ENCODE measurements at regions not wholly inside any gene's neighbourhood (a gene's known extent, or its start where the extent isn't known, plus 50 kb on each side); places are given as distances from the start of the nearest gene placed in this dataset.

DNA sequence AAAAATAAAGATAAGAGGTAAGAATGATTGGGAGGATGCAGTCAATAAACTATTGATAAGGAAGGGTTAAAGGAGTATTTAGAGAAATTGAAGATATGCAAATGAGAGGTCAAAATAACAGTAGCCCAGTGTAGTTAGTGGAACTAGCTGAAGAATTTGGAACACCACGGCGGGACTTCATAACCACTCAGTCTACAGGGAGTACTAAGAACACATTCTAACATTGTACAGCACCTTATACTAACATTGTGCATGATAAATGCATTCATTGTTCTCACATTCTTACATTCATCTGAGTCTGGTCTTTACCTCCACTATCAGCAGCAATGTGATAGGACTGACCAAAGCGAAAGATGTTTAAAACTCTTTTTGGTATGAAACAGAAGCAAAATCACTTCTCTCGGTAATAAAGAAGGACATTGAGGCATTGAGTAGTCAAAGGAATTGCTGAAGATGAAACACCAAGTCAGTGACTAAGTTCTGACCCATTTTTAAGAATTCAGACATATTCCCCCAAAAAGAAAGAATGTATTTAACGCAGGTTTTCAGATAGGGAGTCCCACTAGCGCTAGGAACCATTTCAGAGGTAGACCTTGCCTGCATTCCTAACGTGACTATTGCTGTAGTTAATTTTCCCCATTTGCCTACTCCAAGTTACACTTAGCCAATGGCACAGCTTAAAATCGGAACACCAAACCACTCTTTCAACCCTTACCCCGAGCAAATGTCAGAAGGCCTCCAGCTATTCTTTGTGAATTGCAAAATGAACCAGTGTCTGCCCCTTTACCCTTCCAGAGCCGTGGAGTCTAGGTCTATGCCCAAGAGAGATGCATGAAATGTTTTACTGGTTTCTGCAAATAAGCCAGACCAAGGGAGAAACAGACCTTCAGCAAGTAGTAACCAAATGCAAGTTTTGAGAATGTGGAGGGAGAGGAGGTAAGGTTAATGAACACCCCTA is 108.8 kb upstream of the IRF2BP2 start:
- no peaks in the 10 kb centered on the region for H3K79me2 ChIP-seq (ENCODE audit: insufficient read depth, low read length)
- H4K20me1 ChIP-seq (ENCODE audit: insufficient read depth, low read length): no peaks in the 10 kb centered on the region
- no peaks in the 10 kb centered on the region for H3F3A ChIP-seq (ENCODE audit: insufficient read depth, low read length)
- no peak overlapping the region for H2AFZ ChIP-seq (ENCODE audit: low read length)
- H3K36me3 ChIP-seq (ENCODE audit: insufficient read depth, low read length): no peaks in the 10 kb centered on the region
- peaks cover 35% of the 10 kb centered on the region for H3K4me1 ChIP-seq (ENCODE audit: insufficient read depth, low read length, severe bottlenecking)
- H3K4me3 ChIP-seq (ENCODE audit: low read depth, low read length, poor library complexity, severe bottlenecking): no peak overlapping the region
- no peaks in the 10 kb centered on the region for H3K9me2 ChIP-seq (ENCODE audit: low read depth, low read length)
- no peak for TF ChIP-seq EZH2 (IDR thresholded peaks at IDR 0.05; ENCODE audit: borderline replicate concordance, low read length)
- TF ChIP-seq, protein P1, sequence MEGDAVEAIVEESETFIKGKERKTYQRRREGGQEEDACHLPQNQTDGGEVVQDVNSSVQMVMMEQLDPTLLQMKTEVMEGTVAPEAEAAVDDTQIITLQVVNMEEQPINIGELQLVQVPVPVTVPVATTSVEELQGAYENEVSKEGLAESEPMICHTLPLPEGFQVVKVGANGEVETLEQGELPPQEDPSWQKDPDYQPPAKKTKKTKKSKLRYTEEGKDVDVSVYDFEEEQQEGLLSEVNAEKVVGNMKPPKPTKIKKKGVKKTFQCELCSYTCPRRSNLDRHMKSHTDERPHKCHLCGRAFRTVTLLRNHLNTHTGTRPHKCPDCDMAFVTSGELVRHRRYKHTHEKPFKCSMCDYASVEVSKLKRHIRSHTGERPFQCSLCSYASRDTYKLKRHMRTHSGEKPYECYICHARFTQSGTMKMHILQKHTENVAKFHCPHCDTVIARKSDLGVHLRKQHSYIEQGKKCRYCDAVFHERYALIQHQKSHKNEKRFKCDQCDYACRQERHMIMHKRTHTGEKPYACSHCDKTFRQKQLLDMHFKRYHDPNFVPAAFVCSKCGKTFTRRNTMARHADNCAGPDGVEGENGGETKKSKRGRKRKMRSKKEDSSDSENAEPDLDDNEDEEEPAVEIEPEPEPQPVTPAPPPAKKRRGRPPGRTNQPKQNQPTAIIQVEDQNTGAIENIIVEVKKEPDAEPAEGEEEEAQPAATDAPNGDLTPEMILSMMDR (IDR thresholded peaks at IDR 0.05; ENCODE audit: low read length): no peak
- H3K4me2 ChIP-seq (ENCODE audit: low read length): no peak overlapping the region
- H3K27me3 ChIP-seq (ENCODE audit: insufficient read depth, low read length): no peaks in the 10 kb centered on the region
- no peaks in the 10 kb centered on the region for H3K9me3 ChIP-seq (ENCODE audit: low read length)
- no peak overlapping the region for H3K27ac ChIP-seq (ENCODE audit: low read depth, low read length, poor library complexity, severe bottlenecking)
- no peak overlapping the region for H3K9ac ChIP-seq (ENCODE audit: low read length)

DNA sequence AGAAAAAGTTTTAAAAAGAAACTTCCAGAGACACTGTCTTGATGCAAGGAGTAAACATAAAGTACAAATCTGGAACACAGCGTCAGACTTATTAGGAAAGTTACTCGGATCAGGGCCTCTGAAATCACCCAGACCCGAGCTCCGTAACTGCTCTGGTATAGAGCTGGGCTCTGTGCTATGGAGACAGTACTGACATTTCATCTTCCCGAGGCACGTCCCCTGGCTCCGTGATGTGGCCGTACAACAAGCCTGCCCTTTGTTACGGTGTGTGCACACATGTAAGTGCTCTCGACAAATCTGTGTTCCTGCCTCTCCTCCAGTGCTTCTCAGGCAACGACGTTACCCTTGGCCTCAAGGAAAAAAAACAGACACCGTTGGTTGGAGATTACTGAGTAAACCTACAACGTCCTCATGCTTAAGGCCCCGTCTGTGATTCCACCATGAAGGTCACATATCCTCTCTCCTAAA is 107.0 kb upstream of the IRF2BP2 start:
- Histone ChIP-seq H3K36me3 (ENCODE audit: insufficient read depth, low read length) (no peaks in the 10 kb centered on the region), H3K4me3 (ENCODE audit: low read depth, low read length, poor library complexity, severe bottlenecking) (no peak overlapping the region), H3K27me3 (ENCODE audit: insufficient read depth, low read length) (no peaks in the 10 kb centered on the region), H2AFZ (ENCODE audit: low read length) (no peak overlapping the region), H3F3A (ENCODE audit: insufficient read depth, low read length) (no peaks in the 10 kb centered on the region), H3K9ac (ENCODE audit: low read length) (no peak overlapping the region), H3K79me2 (ENCODE audit: insufficient read depth, low read length) (no peaks in the 10 kb centered on the region), H4K20me1 (ENCODE audit: insufficient read depth, low read length) (no peaks in the 10 kb centered on the region), H3K4me2 (ENCODE audit: low read length) (no peak overlapping the region), H3K9me2 (ENCODE audit: low read depth, low read length) (no peaks in the 10 kb centered on the region), H3K4me1 (ENCODE audit: insufficient read depth, low read length, severe bottlenecking) (peaks cover 16% of the 10 kb centered on the region), H3K9me3 (ENCODE audit: low read length) (no peaks in the 10 kb centered on the region), H3K27ac (ENCODE audit: low read depth, low read length, poor library complexity, severe bottlenecking) (no peak overlapping the region)
- TF ChIP-seq, protein P1 (IDR thresholded peaks at IDR 0.05; ENCODE audit: low read length): no peak
- TF ChIP-seq EZH2 (IDR thresholded peaks at IDR 0.05; ENCODE audit: borderline replicate concordance, low read length): no peak

DNA sequence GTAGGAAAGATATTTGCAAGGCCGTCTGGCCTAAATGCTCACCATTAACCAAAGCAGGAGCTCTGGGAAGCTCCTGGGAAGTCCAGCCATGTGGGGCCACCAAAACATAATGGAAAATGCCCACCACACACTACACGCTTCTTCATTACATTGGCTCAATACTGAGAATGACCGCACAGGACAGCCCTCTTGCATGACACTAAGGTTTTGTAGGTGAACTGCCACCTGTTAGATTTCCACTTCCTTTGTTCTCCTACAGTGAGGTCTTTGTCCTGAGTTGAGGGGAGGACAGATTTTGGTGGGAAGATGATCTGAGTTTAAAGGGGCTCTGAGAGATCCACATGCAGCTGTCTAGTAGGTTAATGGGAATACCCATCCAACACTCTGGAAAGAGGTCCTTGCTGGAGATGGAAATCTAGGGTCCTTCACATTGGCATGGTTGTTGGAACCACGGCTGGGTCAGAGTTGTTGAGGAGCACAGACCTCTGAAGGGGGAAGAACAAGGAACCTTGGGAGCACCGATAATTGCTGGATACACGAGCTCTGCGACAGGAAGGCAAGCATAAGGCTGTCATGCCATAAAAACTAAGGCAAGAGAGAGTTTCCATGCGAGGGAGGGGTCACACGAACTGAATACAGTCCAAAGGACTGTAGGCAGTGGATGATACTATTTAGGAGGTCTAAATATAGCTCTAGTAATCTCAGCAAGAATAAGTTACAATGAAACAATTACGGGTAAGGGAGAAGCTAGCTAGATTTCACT is 105.5 kb upstream of the IRF2BP2 start:
- H3K9me2 ChIP-seq (ENCODE audit: low read depth, low read length): no peaks in the 10 kb centered on the region
- no peaks in the 10 kb centered on the region for H3F3A ChIP-seq (ENCODE audit: insufficient read depth, low read length)
- no peak overlapping the region for H2AFZ ChIP-seq (ENCODE audit: low read length)
- peaks cover 8% of the 10 kb centered on the region for H3K4me1 ChIP-seq (ENCODE audit: insufficient read depth, low read length, severe bottlenecking)
- H3K4me3 ChIP-seq (ENCODE audit: low read depth, low read length, poor library complexity, severe bottlenecking): no peak overlapping the region
- no peak overlapping the region for H3K4me2 ChIP-seq (ENCODE audit: low read length)
- H4K20me1 ChIP-seq (ENCODE audit: insufficient read depth, low read length): no peaks in the 10 kb centered on the region
- no peaks in the 10 kb centered on the region for H3K27me3 ChIP-seq (ENCODE audit: insufficient read depth, low read length)
- H3K79me2 ChIP-seq (ENCODE audit: insufficient read depth, low read length): no peaks in the 10 kb centered on the region
- no peak for TF ChIP-seq EZH2 (IDR thresholded peaks at IDR 0.05; ENCODE audit: borderline replicate concordance, low read length)
- TF ChIP-seq, protein P1 (IDR thresholded peaks at IDR 0.05; ENCODE audit: low read length): no peak
- no peak overlapping the region for H3K9ac ChIP-seq (ENCODE audit: low read length)
- H3K27ac ChIP-seq (ENCODE audit: low read depth, low read length, poor library complexity, severe bottlenecking): no peak overlapping the region
- H3K36me3 ChIP-seq (ENCODE audit: insufficient read depth, low read length): no peaks in the 10 kb centered on the region
- H3K9me3 ChIP-seq (ENCODE audit: low read length): no peaks in the 10 kb centered on the region
